Heart left ventricle (tissue), 16 donors: ENCODE measurements at regions not wholly inside any gene's neighbourhood (a gene's known extent, or its start where the extent isn't known, plus 50 kb on each side); places are given as distances from the start of the nearest gene placed in this dataset.

Source experiments
- ATAC-seq, 4 donors: fragments of 200-7000 bp; cut with Tn5 transposase; one replicate each; pipeline ENCODE4 v1.9.1; 2020 to 2022; ENCODE audit warnings: moderate library complexity in 4 of 4, mild to moderate bottlenecking in 3 of 4, moderate number of reproducible peaks in 1 of 4
- DNase-seq, 5 donors: peaks; one replicate each; pipeline ENCODE4 v3.0.0-alpha.2; 2020
- H3K27ac ChIP-seq, 12 donors: fragments of 200-600 bp; sonication (generic) in 4 of 12; one replicate each; pipeline versions ENCODE4 v1.5.0 to v1.8.0; 2016 to 2022; ENCODE audit warnings: mild to moderate bottlenecking in 2 of 12
- H3K27me3 ChIP-seq, 9 donors: fragments of 200-600 bp; sonication (generic) in 2 of 9; one replicate each; pipeline versions ENCODE4 v1.5.1 to v1.8.0; 2016 to 2022; ENCODE audit warnings: mild to moderate bottlenecking in 3 of 9
- H3K36me3 ChIP-seq, 9 donors: fragments of 200-600 bp; sonication (generic) in 2 of 9; one replicate each; pipeline versions ENCODE4 v1.5.0 to v1.8.0; 2018 to 2022; ENCODE audit warnings: mild to moderate bottlenecking in 2 of 9
- H3K4me1 ChIP-seq, 12 donors: fragments of 200-600 bp; sonication (generic) in 4 of 12; one replicate each; pipeline versions ENCODE4 v1.5.0 to v1.8.0; 2016 to 2022; ENCODE audit warnings: mild to moderate bottlenecking in 3 of 12
- H3K4me3 ChIP-seq, 12 donors: fragments of 200-600 bp; sonication (generic) in 4 of 12; one replicate each; pipeline versions ENCODE4 v1.5.0 to v1.8.0; 2017 to 2022; ENCODE audit warnings: mild to moderate bottlenecking in 9 of 12, moderate library complexity in 4 of 12
- H3K9me3 ChIP-seq, 12 donors: fragments of 200-600 bp; sonication (generic) in 4 of 12; one replicate each; pipeline versions ENCODE4 v1.5.0 to v1.8.0; 2016 to 2022; ENCODE audit warnings: mild to moderate bottlenecking in 1 of 12
- CTCF ChIP-seq, 12 donors: fragments of 200-600 bp; sonication (generic) in 4 of 12; IDR thresholded peaks; one replicate each; pipeline versions ENCODE4 v1.5.0 to v1.8.0; 2018 to 2022; ENCODE audit warnings: antibody characterized with exemption in 12 of 12, mild to moderate bottlenecking in 5 of 12
- POLR2A ChIP-seq, 2 donors: fragments of 450-650 bp; IDR thresholded peaks; one replicate each; pipeline ENCODE4 v1.6.1; 2017; ENCODE audit warnings: antibody characterized with exemption in 2 of 2, mild to moderate bottlenecking in 2 of 2, moderate library complexity in 2 of 2
- WGBS, 4 donors: extraction: QIAGEN DNeasy Blood & Tissue Kit in 2 of 4; methylation state at CpG; one replicate each; pipeline versions ENCODE4 v1.1.5 to v1.1.7; 2013 to 2018; 5-methylcytosine and 5-hydroxymethylcytosine counted together
- intact Hi-C, 10 donors: fragments of 100-400 bp; cut with DNase I; formaldehyde crosslinking; loops; one replicate each; pipeline versions ENCODE4 v1.11.1 to v1.14.2; 2022
- donor health status: ischemic (EF 13 %, LVEDD 7.1; RV severe dilation, severe dysfunction).
- donor health status: healthy with polysubstance abuse.
- donor health status: DM: no; HTN: yes; CAD: no.
- donor health status: DM: no; HTN: no; CAD: no.
- donor health status: ischemic (EF 25% LVEDD 6.9; RV normal size, moderate dysfunction).
- donor health status: ischemic (EF 25% LVEDD 5.7; RV mildly dilated, moderate dysfunction).
- donor health status: healthy.
- donor health status: DM: yes; HTN: yes; CAD: no.
- donor health status: ischemic (EF 35%, LVEDD 5.7; RV mildly dilated, moderate dysfunction).
- donor health status: nonischemic (EF 11% LVEDD 7.7; RV severe dilation, severe dysfunction).
- donor health status: DM: yes; HTN: yes; CAD: no.
- donor health status: PGD.
- donor health status: ischemic (EF 29% LVEDD 5.4; RV normal size, mild dysfunction).
- donor health status: nonischemic (EF 23%, LVEDD 6.1; RV moderate dilation, normal function).

- no peak for TF ChIP-seq POLR2A (IDR thresholded peaks at IDR 0.05)
- intact Hi-C loops, result no loop called here
- peaks cover 0 to 3% (median 0%) of the 10 kb centered on the region in 12 donors for H3K9me3 ChIP-seq
These were observed 203.8 kb downstream of the SNX19 start for GRCh38 chr11:130712480-130712879.

GRCh38 chr11:130715085-130715876 lies 201.0 kb downstream of the SNX19 start:
- 62 to 76% (median 69%) methylated on average over 4 of the region's 4 CpGs for WGBS, 4 donors
- Histone ChIP-seq H3K9me3 (no peaks in the 10 kb centered on the region), H3K27me3 (no peaks in the 10 kb centered on the region), H3K4me1 (peaks cover 0 to 12% (median 0%) of the 10 kb centered on the region in 12 donors), H3K36me3 (no peaks in the 10 kb centered on the region), H3K4me3 (no peak overlapping the region), H3K27ac (no peak overlapping the region)
- TF ChIP-seq CTCF (IDR thresholded peaks at IDR 0.05), result no peak
- TF ChIP-seq POLR2A (IDR thresholded peaks at IDR 0.05), result no peak
- peak in 1 of 4 donors; percentile 37 for ATAC-seq
- DNase-seq, result no peak
- intact Hi-C loops, result no loop called here

More at GRCh38 chr11:130712480-130712879, 203.8 kb downstream of the SNX19 start:
- H3K36me3 ChIP-seq, result no peaks in the 10 kb centered on the region
- no peak overlapping the region for H3K27ac ChIP-seq
- ATAC-seq (no peak), DNase-seq (no peak)
- H3K27me3 ChIP-seq, result no peaks in the 10 kb centered on the region
- H3K4me1 ChIP-seq, result no peaks in the 10 kb centered on the region
- H3K4me3 ChIP-seq, result no peak overlapping the region

- no peaks in the 10 kb centered on the region for H3K9me3 ChIP-seq
- H3K4me1 ChIP-seq, result peaks cover 0 to 12% (median 0%) of the 10 kb centered on the region in 12 donors
- TF ChIP-seq POLR2A (IDR thresholded peaks at IDR 0.05) (no peak), CTCF (IDR thresholded peaks at IDR 0.05) (no peak)
- H3K27ac ChIP-seq, result no peak overlapping the region
- no peaks in the 10 kb centered on the region for H3K27me3 ChIP-seq
- WGBS, 4 donors, result 72 to 82% (median 79%) methylated on average over 1 of the region's 1 CpG
- intact Hi-C loops, result no loop called here
- no peak for DNase-seq
- no peak overlapping the region for H3K4me3 ChIP-seq
- no peaks in the 10 kb centered on the region for H3K36me3 ChIP-seq
- no peak for ATAC-seq
These were observed 200.4 kb downstream of the SNX19 start for GRCh38 chr11:130715877-130716220.

- WGBS, 4 donors, result 71 to 76% (median 72%) methylated on average over 6 of the region's 6 CpGs
- intact Hi-C loops, result no loop called here
- peak in 3 of 4 donors; percentile 47 to 53 (median 49) for ATAC-seq
These were observed 198.2 kb downstream of the SNX19 start for GRCh38 chr11:130718120-130718519.

More at GRCh38 chr11:130718120-130718519, 198.2 kb downstream of the SNX19 start:
- no peak overlapping the region for H3K4me3 ChIP-seq
- no peak overlapping the region for H3K27ac ChIP-seq
- TF ChIP-seq CTCF (IDR thresholded peaks at IDR 0.05), result no peak
- no peak for TF ChIP-seq POLR2A (IDR thresholded peaks at IDR 0.05)
- H3K4me1 ChIP-seq, result peaks cover 0 to 12% (median 0%) of the 10 kb centered on the region in 12 donors
- no peaks in the 10 kb centered on the region for H3K9me3 ChIP-seq
- peak in 4 of 5 donors; percentile 34 to 64 (median 56) for DNase-seq
- no peaks in the 10 kb centered on the region for H3K36me3 ChIP-seq
- no peaks in the 10 kb centered on the region for H3K27me3 ChIP-seq
